ENCODE measurements at regions not wholly inside any gene's neighbourhood (a gene's known extent, or its start where the extent isn't known, plus 50 kb on each side); places are given as distances from the start of the nearest gene placed in this dataset.

DNA sequence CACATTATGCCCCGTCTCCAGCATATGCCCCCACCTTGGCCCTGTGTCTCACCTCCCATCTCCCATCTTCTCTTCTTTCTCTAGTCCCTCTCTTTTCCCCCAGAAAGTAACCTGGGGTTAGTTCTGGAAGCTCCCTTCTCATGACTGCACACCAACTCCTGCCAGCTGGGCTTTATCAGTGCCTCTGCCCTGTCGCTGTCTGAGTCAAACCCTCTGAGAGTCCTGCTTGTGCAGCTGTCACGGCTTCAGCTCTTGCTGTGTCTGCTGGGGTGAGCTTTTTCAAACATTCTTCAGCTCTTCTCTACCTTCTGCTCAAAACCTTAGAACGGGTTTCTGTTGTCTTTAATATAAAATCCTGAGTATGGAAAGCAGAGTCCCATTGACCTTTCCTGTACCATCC lies 304.5 kb upstream of the B3GAT1 start:
- no peaks in the 10 kb centered on the region for H3K36me3 ChIP-seq (ENCODE audit: control insufficient read depth in 2 of 2, insufficient read depth in 2 of 2, low read length in 2 of 2)
- H3K27me3 ChIP-seq (ENCODE audit: control insufficient read depth in 1 of 2, insufficient read depth in 2 of 2, low read length in 2 of 2) = no peaks in the 10 kb centered on the region
- no peak overlapping the region for H3K27ac ChIP-seq (ENCODE audit: low read length)
- H3K4me3 ChIP-seq (ENCODE audit: low read length in 2 of 2) = no peak overlapping the region
- H3K9ac ChIP-seq (ENCODE audit: low read length in 2 of 2) = no peak overlapping the region
- H3K4me1 ChIP-seq (ENCODE audit: control insufficient read depth, insufficient read depth, low read length) = peaks cover 6% of the 10 kb centered on the region
- no peaks in the 10 kb centered on the region for H3K9me3 ChIP-seq (ENCODE audit: control insufficient read depth in 2 of 2, low read length in 2 of 2)

DNA sequence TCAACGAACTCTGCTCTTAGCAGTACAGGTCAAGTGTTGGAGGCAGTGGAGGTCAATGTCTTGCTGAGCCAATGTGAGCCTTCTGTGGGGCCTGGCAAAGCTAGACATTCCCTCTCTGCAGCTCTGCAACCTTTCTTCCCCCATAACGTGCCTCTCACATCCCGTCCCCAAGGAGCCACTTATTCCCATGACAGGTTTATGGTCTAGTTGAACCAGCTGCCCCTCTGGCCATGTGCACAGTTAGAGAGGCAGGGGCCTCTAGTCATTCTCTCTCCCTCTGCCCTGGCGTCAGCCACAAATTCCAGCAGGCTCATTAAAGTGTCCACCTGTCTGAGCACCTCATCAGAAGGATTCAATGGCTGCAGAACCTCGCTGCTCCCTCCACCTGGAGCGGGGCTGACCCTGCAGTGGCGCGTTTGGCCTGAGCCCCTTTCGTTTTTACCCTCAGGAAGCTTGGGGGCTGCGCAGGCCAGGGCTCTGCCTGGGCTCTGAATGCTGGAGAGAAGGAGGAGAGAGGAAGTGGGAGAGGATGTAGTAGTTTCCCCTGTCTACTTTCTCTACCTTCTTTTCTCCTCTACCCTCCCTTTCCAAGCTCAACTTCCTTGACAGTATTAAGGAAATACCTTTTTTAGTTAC lies 302.1 kb upstream of the B3GAT1 start:
- H3K4me3 ChIP-seq (ENCODE audit: low read length in 2 of 2) = no peak overlapping the region
- H3K27me3 ChIP-seq (ENCODE audit: control insufficient read depth in 1 of 2, insufficient read depth in 2 of 2, low read length in 2 of 2) = no peaks in the 10 kb centered on the region
- no peak overlapping the region for H3K27ac ChIP-seq (ENCODE audit: low read length)
- H3K4me1 ChIP-seq (ENCODE audit: control insufficient read depth, insufficient read depth, low read length) = peaks cover 6% of the 10 kb centered on the region
- H3K9me3 ChIP-seq (ENCODE audit: control insufficient read depth in 2 of 2, low read length in 2 of 2) = no peaks in the 10 kb centered on the region
- H3K36me3 ChIP-seq (ENCODE audit: control insufficient read depth in 2 of 2, insufficient read depth in 2 of 2, low read length in 2 of 2) = no peaks in the 10 kb centered on the region
- H3K9ac ChIP-seq (ENCODE audit: low read length in 2 of 2) = no peak overlapping the region

DNA sequence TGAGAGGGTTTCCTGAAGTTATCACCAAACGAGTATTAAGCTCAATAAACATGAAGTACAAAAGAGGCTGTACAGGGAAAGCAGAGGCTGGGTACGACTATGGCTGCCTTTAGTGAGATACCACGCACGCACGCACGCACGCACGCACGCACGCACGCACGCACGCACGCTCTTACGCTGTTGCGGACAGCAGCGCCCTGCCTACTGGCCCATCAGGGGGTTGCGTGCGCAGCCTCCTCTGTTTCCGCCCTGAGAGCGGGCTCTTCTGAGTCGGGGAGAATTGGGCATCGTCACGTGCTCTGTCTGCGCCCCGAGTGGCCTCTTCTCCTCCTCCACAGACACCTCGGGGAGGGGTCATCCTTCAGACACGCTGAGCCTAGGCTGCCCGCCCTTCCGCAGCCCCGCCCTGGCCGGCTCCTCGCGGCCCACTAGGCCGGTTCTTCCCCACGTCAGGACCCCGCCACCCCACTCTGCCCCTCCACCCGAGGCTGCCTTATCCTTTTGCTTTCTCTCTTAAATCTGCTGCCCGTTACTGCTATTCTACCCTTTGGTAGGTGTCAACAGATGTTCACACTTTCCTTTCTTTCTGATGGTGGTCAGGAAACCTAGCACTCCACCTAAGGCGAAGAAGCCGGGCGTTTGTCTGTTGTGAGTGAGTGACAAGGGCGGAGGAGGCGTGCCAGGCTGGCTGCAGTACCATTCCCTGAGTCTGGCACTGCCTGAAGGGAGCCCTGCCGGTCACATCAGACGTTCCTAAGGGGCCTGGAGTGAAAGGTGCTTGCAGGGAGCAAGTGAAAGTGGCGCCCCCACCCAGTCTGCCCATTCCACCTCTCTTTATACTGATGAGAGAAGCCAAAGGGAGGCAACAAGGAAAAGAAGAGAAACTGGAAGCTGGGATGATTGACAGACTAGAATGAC lies 300.4 kb upstream of the B3GAT1 start:
- Histone ChIP-seq H3K27me3 (ENCODE audit: control insufficient read depth in 1 of 2, insufficient read depth in 2 of 2, low read length in 2 of 2) (no peaks in the 10 kb centered on the region), H3K4me3 (ENCODE audit: low read length in 2 of 2) (no peak overlapping the region), H3K9me3 (ENCODE audit: control insufficient read depth in 2 of 2, low read length in 2 of 2) (no peaks in the 10 kb centered on the region), H3K4me1 (ENCODE audit: control insufficient read depth, insufficient read depth, low read length) (peaks cover 6% of the 10 kb centered on the region), H3K27ac (ENCODE audit: low read length) (no peak overlapping the region), H3K9ac (ENCODE audit: low read length in 2 of 2) (no peak overlapping the region), H3K36me3 (ENCODE audit: control insufficient read depth in 2 of 2, insufficient read depth in 2 of 2, low read length in 2 of 2) (no peaks in the 10 kb centered on the region)

DNA sequence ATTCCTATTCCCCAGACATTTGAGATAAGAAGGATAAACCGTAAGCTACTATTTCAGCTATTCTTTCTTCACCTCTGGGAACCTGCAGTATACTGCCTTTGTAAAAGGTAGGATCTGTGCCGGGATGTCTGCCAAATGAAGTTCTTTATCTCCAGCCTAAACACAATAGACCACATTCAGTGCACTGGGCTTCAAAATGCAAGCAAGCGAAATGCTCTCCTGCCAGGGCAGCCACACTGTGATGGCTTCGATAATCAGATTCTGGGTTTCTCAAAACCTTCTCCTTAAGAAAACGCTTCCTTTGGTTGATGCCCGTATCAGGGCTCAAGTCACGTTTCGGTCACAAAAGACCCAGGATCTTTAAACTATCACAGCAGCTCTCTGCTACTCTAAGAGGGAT lies 299.5 kb upstream of the B3GAT1 start:
- Histone ChIP-seq H3K4me1 (ENCODE audit: control insufficient read depth, insufficient read depth, low read length) (peaks cover 6% of the 10 kb centered on the region), H3K27ac (ENCODE audit: low read length) (no peak overlapping the region), H3K4me3 (ENCODE audit: low read length in 2 of 2) (no peak overlapping the region), H3K9me3 (ENCODE audit: control insufficient read depth in 2 of 2, low read length in 2 of 2) (no peaks in the 10 kb centered on the region), H3K27me3 (ENCODE audit: control insufficient read depth in 1 of 2, insufficient read depth in 2 of 2, low read length in 2 of 2) (no peaks in the 10 kb centered on the region), H3K36me3 (ENCODE audit: control insufficient read depth in 2 of 2, insufficient read depth in 2 of 2, low read length in 2 of 2) (no peaks in the 10 kb centered on the region), H3K9ac (ENCODE audit: low read length in 2 of 2) (no peak overlapping the region)

DNA sequence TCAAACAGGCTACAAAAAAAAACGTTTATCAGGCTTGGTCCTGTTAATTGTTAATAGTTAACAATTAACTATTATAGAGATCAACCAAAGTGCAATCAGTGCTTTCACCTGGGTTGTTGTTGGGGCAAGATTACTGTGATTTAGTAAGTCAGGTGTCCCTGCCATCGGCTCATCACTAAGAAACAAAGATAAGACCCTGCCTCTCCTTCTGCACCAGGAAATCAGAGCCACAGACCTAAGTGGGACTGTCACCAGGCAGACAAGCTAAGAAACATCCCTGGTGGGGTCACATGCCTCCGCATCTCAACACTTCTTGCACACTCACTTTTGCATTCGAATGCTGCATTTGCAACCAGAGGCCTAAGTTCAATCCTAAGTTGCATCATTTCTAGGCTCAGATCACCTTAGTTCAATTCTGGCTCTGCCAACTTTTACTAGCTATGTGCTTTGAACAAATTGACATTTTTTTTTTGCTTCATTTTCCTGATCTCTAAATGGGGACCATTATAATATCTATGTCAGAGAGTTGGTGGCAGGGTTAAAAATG lies 298.9 kb upstream of the B3GAT1 start:
- Histone ChIP-seq H3K27ac (ENCODE audit: low read length) (no peak overlapping the region), H3K36me3 (ENCODE audit: control insufficient read depth in 2 of 2, insufficient read depth in 2 of 2, low read length in 2 of 2) (no peaks in the 10 kb centered on the region), H3K4me3 (ENCODE audit: low read length in 2 of 2) (no peak overlapping the region), H3K9me3 (ENCODE audit: control insufficient read depth in 2 of 2, low read length in 2 of 2) (no peaks in the 10 kb centered on the region), H3K27me3 (ENCODE audit: control insufficient read depth in 1 of 2, insufficient read depth in 2 of 2, low read length in 2 of 2) (no peaks in the 10 kb centered on the region), H3K9ac (ENCODE audit: low read length in 2 of 2) (no peak overlapping the region), H3K4me1 (ENCODE audit: control insufficient read depth, insufficient read depth, low read length) (peaks cover 6% of the 10 kb centered on the region)

DNA sequence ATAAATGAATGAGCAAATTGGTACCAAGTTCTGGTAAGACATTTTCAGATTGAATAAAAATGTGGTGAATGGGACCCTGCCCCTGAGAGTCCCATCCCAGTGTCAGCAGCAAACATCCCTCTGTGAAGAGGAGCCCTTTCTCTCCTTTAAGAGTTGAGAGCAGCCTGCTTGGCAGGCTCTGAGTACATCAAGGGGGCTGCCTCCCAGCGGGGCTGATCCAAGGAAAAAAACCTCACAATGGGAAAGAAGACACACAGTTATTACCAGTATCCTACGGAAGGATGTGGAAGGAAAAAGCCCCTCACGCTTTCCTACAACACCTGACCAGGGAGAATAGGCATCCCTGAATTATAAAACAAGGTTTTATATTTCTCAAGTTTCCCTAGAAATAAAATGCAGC lies 293.8 kb upstream of the B3GAT1 start:
- no peaks in the 10 kb centered on the region for H3K36me3 ChIP-seq (ENCODE audit: control insufficient read depth in 2 of 2, insufficient read depth in 2 of 2, low read length in 2 of 2)
- no peak overlapping the region for H3K9ac ChIP-seq (ENCODE audit: low read length in 2 of 2)
- H3K27ac ChIP-seq (ENCODE audit: low read length) = no peak overlapping the region
- no peak overlapping the region for H3K4me3 ChIP-seq (ENCODE audit: low read length in 2 of 2)
- no peaks in the 10 kb centered on the region for H3K4me1 ChIP-seq (ENCODE audit: control insufficient read depth, insufficient read depth, low read length)
- H3K27me3 ChIP-seq (ENCODE audit: control insufficient read depth in 1 of 2, insufficient read depth in 2 of 2, low read length in 2 of 2) = peaks cover 2% of the 10 kb centered on the region in 2 donors
- no peaks in the 10 kb centered on the region for H3K9me3 ChIP-seq (ENCODE audit: control insufficient read depth in 2 of 2, low read length in 2 of 2)

DNA sequence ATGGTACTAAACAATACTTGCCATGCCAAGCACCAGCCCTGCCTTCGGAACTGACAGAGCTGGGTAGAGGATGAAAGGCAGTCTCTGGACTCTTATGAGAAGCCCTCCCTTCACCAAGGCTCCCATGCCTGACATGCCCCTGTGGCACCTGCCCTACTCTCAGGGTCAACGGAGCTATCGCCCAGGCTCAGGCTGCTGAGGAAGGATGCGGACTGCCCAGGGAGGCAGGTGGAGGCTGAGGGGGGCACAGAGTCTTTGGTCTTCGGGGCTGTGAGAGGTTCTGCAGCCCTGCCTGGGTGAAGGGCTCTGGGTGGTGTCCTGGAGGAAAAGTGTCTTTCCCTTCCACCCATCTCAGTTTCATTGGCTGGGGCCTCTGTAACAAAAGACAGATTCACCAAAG lies 290.8 kb upstream of the B3GAT1 start:
- peaks cover 2% of the 10 kb centered on the region in 2 donors for H3K27me3 ChIP-seq (ENCODE audit: control insufficient read depth in 1 of 2, insufficient read depth in 2 of 2, low read length in 2 of 2)
- H3K4me1 ChIP-seq (ENCODE audit: control insufficient read depth, insufficient read depth, low read length) = no peaks in the 10 kb centered on the region
- H3K4me3 ChIP-seq (ENCODE audit: low read length in 2 of 2) = no peak overlapping the region

DNA sequence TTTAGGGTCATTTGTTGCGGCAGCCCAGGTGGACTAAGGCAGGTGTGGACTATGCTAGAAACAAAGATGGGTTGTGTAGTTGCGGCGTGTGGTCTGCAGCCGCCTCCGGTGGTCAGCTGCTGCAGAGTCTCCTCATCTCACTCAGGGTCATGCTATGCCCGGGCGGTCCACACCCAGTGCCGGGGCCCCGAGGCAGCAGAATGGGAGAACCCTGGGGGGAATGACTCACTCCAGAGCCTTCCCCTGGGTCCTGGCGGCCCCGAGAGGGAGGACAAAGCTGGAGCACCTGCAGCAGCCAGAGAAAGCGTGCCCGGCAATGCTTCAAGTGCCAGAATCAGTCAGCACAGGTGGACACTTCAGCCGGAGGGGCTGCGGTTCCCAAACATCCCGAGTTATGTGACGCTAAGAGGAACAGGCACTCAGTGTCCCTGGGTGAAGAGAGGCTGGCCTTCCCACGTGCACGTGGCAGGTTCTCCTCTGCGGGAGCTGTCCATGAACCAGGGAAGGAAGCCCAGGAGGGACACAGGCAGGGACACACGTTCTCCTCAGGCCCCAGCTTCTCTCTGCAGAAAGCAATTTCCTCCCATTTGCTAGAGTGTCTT lies 289.6 kb upstream of the B3GAT1 start:
- Histone ChIP-seq H3K36me3 (ENCODE audit: control insufficient read depth in 2 of 2, insufficient read depth in 2 of 2, low read length in 2 of 2) (no peaks in the 10 kb centered on the region), H3K27ac (ENCODE audit: low read length) (no peak overlapping the region), H3K9me3 (ENCODE audit: control insufficient read depth in 2 of 2, low read length in 2 of 2) (no peaks in the 10 kb centered on the region), H3K9ac (ENCODE audit: low read length in 2 of 2) (no peak overlapping the region), H3K4me3 (ENCODE audit: low read length in 2 of 2) (no peak overlapping the region), H3K27me3 (ENCODE audit: control insufficient read depth in 1 of 2, insufficient read depth in 2 of 2, low read length in 2 of 2) (peaks cover 2% of the 10 kb centered on the region in 2 donors), H3K4me1 (ENCODE audit: control insufficient read depth, insufficient read depth, low read length) (no peaks in the 10 kb centered on the region)

More for the DNA sequence above, 290.8 kb upstream of the B3GAT1 start:
- Histone ChIP-seq H3K9me3 (ENCODE audit: control insufficient read depth in 2 of 2, low read length in 2 of 2) (no peaks in the 10 kb centered on the region), H3K36me3 (ENCODE audit: control insufficient read depth in 2 of 2, insufficient read depth in 2 of 2, low read length in 2 of 2) (no peaks in the 10 kb centered on the region), H3K9ac (ENCODE audit: low read length in 2 of 2) (no peak overlapping the region), H3K27ac (ENCODE audit: low read length) (no peak overlapping the region)

DNA sequence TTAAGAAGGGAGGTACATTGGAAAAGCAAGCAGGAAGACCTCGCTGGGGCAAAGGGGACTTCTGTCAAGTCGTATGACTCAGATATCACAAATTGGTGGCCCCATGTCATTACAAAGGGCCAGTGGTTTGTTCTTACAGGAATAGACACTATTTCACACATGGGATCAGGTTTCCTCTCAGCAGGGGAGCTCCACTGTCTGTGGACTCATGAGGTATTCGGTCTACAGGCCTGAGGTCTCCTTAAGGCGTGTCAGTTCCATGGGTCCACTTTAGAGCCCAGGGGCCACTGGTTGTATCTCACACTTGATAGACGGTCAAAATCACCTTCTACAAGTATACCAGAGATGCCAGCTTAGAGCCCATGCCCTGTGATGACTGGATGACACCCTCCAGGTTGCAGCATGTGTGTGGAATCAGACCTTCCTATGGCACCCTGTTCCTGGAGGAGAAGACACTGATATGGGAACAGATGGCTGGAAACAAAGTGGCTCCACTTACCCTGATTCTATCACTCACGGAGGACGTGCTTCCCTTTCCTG lies 288.1 kb upstream of the B3GAT1 start:
- no peaks in the 10 kb centered on the region for H3K9me3 ChIP-seq (ENCODE audit: control insufficient read depth in 2 of 2, low read length in 2 of 2)

DNA sequence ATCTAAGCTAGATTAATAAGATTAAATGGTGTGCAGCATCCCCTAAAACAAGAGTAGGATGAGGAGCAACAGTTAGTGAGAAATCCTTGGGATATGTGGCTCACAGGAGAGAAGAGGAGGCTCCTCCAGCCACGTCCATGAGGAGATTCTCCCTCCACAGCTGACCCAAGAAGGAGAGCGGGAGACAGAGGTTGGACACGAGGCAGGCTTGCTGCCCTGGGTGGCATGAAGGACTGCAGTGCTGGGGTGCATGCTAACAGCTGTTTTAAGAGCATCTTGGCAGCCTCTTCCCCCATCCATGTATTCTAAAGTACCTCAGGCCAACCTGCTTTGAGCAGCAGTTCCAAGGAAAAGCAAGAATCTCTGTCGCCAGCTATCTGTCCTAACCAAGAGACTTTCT lies 284.4 kb upstream of the B3GAT1 start:
- Histone ChIP-seq H3K9me3 (ENCODE audit: control insufficient read depth in 2 of 2, low read length in 2 of 2) (no peaks in the 10 kb centered on the region), H3K36me3 (ENCODE audit: control insufficient read depth in 2 of 2, insufficient read depth in 2 of 2, low read length in 2 of 2) (no peaks in the 10 kb centered on the region), H3K27me3 (ENCODE audit: control insufficient read depth in 1 of 2, insufficient read depth in 2 of 2, low read length in 2 of 2) (peaks cover 0 to 2% of the 10 kb centered on the region in 2 donors), H3K4me3 (ENCODE audit: low read length in 2 of 2) (no peak overlapping the region), H3K4me1 (ENCODE audit: control insufficient read depth, insufficient read depth, low read length) (peaks cover under 1% of the 10 kb centered on the region), H3K27ac (ENCODE audit: low read length) (no peak overlapping the region), H3K9ac (ENCODE audit: low read length in 2 of 2) (no peak overlapping the region)

More for the DNA sequence above, 288.1 kb upstream of the B3GAT1 start:
- Histone ChIP-seq H3K4me3 (ENCODE audit: low read length in 2 of 2) (no peak overlapping the region), H3K9ac (ENCODE audit: low read length in 2 of 2) (no peak overlapping the region), H3K36me3 (ENCODE audit: control insufficient read depth in 2 of 2, insufficient read depth in 2 of 2, low read length in 2 of 2) (no peaks in the 10 kb centered on the region), H3K27ac (ENCODE audit: low read length) (no peak overlapping the region), H3K4me1 (ENCODE audit: control insufficient read depth, insufficient read depth, low read length) (no peaks in the 10 kb centered on the region), H3K27me3 (ENCODE audit: control insufficient read depth in 1 of 2, insufficient read depth in 2 of 2, low read length in 2 of 2) (peaks cover 2% of the 10 kb centered on the region in 2 donors)

Data from stomach smooth muscle (tissue), 2 donors.